Fibroblast of lung (primary cell): ENCODE measurements at regions not wholly inside any gene's neighbourhood (a gene's known extent, or its start where the extent isn't known, plus 50 kb on each side); places are given as distances from the start of the nearest gene placed in this dataset.

ENCODE experiments used
- DNase-seq, 2 donors: peaks; one replicate each; pipeline versions ENCODE4 v3.0.0 to v3.0.0-alpha.2; 2010; ENCODE audit warnings: low read depth in 2 of 2
- H2AFZ ChIP-seq: 2 replicates; pipeline ENCODE4 v1.5.1; 2012; ENCODE audit warnings: low read length, control low read depth, inconsistent platforms
- H3K27ac ChIP-seq: 2 replicates; pipeline ENCODE4 v1.5.1; 2011; ENCODE audit warnings: low read length, control low read depth; ENCODE audit not compliant: insufficient read depth
- H3K27me3 ChIP-seq: 2 replicates; pipeline ENCODE4 v1.5.1; 2011; ENCODE audit warnings: mild to moderate bottlenecking, low read length; ENCODE audit not compliant: control insufficient read depth, insufficient read depth
- H3K36me3 ChIP-seq: 2 replicates; pipeline ENCODE4 v1.5.1; 2011; ENCODE audit warnings: low read length; ENCODE audit not compliant: control insufficient read depth, insufficient read depth
- H3K4me1 ChIP-seq: 2 replicates; pipeline ENCODE4 v1.5.1; 2011; ENCODE audit warnings: low read length; ENCODE audit not compliant: control insufficient read depth, insufficient read depth; ENCODE audit errors: extremely low read depth
- H3K4me2 ChIP-seq: 2 replicates; pipeline ENCODE4 v1.5.1; 2011; ENCODE audit warnings: low read length, control low read depth; ENCODE audit not compliant: insufficient read depth; ENCODE audit errors: extremely low read depth
- H3K4me3 ChIP-seq, 4 experiments: fragments of 200-600 bp in 1 of 4; sonication (generic) in 1 of 4; replicated peaks in 1 of 4; 2 replicates each; pipeline ENCODE4 v1.5.1; 2011 to 2016; ENCODE audit warnings: low read length in 4 of 4, low read depth in 3 of 4, mild to moderate bottlenecking in 3 of 4, control low read depth in 2 of 4, inconsistent platforms in 1 of 4, mixed read lengths in 1 of 4; ENCODE audit not compliant: insufficient read depth in 1 of 4; ENCODE audit errors: control extremely low read depth in 1 of 4
- H3K79me2 ChIP-seq: 2 replicates; pipeline ENCODE4 v1.5.1; 2012; ENCODE audit warnings: mild to moderate bottlenecking, low read length, inconsistent platforms; ENCODE audit not compliant: control insufficient read depth, insufficient read depth
- H3K9ac ChIP-seq: 2 replicates; pipeline ENCODE4 v1.5.1; 2011; ENCODE audit warnings: mild to moderate bottlenecking, low read length, control low read depth; ENCODE audit not compliant: insufficient read depth
- H3K9me3 ChIP-seq: 2 replicates; pipeline ENCODE4 v1.5.1; 2012; ENCODE audit warnings: low read depth, low read length; ENCODE audit not compliant: control insufficient read depth, insufficient read depth
- H4K20me1 ChIP-seq: 2 replicates; pipeline ENCODE4 v1.5.1; 2011; ENCODE audit warnings: low read length; ENCODE audit not compliant: control insufficient read depth, insufficient read depth; ENCODE audit errors: extremely low read depth
- CTCF ChIP-seq, 2 donors: IDR thresholded peaks in 1 of 2; conservative IDR thresholded peaks in 1 of 2; 1 replicate in 1 of 2; 2 replicates in 1 of 2; pipeline ENCODE4 v1.5.1; 2011 to 2012; ENCODE audit warnings: low read length in 2 of 2, control low read depth in 1 of 2, inconsistent platforms in 1 of 2, low read depth in 1 of 2, mild to moderate bottlenecking in 1 of 2
- EZH2 ChIP-seq: IDR thresholded peaks from 2 replicates; pipeline ENCODE4 v1.5.1; 2012; ENCODE audit warnings: low read length, control low read depth, mild to moderate bottlenecking; ENCODE audit errors: missing control alignments

- Histone ChIP-seq H3K4me3 (no peak overlapping the region), H4K20me1 (no peaks in the 10 kb centered on the region), H3K79me2 (no peaks in the 10 kb centered on the region), H3K9ac (no peak overlapping the region), H3K9me3 (no peaks in the 10 kb centered on the region), H3K36me3 (no peaks in the 10 kb centered on the region), H3K27ac (no peak overlapping the region), H2AFZ (no peak overlapping the region), H3K4me2 (no peak overlapping the region), H3K27me3 (no peaks in the 10 kb centered on the region), H3K4me1 (no peaks in the 10 kb centered on the region)
- no peak for DNase-seq
- TF ChIP-seq CTCF (conservative IDR thresholded peaks at IDR 0.05 in 1 of 2, IDR thresholded peaks at IDR 0.05 in 1 of 2; ENCODE audit: low read depth in 1 of 2, low read length in 2 of 2) (no peak), EZH2 (no peak)
These were observed 65.6 kb downstream of the SEC61B start for GRCh38 chr9:99287641-99288040.

- Histone ChIP-seq H3K9ac (no peak overlapping the region), H3K4me3 (no peak overlapping the region), H4K20me1 (no peaks in the 10 kb centered on the region), H3K79me2 (no peaks in the 10 kb centered on the region), H3K4me2 (no peak overlapping the region), H3K27me3 (no peaks in the 10 kb centered on the region), H3K27ac (no peak overlapping the region), H3K9me3 (no peaks in the 10 kb centered on the region), H2AFZ (no peak overlapping the region), H3K36me3 (no peaks in the 10 kb centered on the region), H3K4me1 (no peaks in the 10 kb centered on the region)
- TF ChIP-seq CTCF (conservative IDR thresholded peaks at IDR 0.05 in 1 of 2, IDR thresholded peaks at IDR 0.05 in 1 of 2; ENCODE audit: low read depth in 1 of 2, low read length in 2 of 2), result no peak
- no peak for TF ChIP-seq EZH2
- DNase-seq, result no peak
These were observed 66.7 kb downstream of the SEC61B start for GRCh38 chr9:99288830-99289229.

- Histone ChIP-seq H3K79me2 (no peaks in the 10 kb centered on the region), H3K27ac (no peak overlapping the region), H3K36me3 (no peaks in the 10 kb centered on the region), H3K4me2 (no peak overlapping the region), H3K27me3 (peaks cover 2% of the 10 kb centered on the region), H3K4me3 (no peak overlapping the region), H3K9me3 (no peaks in the 10 kb centered on the region), H3K9ac (no peak overlapping the region), H3K4me1 (peaks cover 8% of the 10 kb centered on the region), H4K20me1 (no peaks in the 10 kb centered on the region), H2AFZ (no peak overlapping the region)
- TF ChIP-seq CTCF (conservative IDR thresholded peaks at IDR 0.05 in 1 of 2, IDR thresholded peaks at IDR 0.05 in 1 of 2; ENCODE audit: low read depth in 1 of 2, low read length in 2 of 2), result no peak
- no peak for TF ChIP-seq EZH2
- no peak for DNase-seq
These were observed 72.9 kb downstream of the SEC61B start for GRCh38 chr9:99294850-99295461.
